B cell (primary cell): ENCODE measurements at regions not wholly inside any gene's neighbourhood (a gene's known extent, or its start where the extent isn't known, plus 50 kb on each side); places are given as distances from the start of the nearest gene placed in this dataset.
A peak's percentile ranks its signal among the peaks of the same experiment; 100 is the strongest.

Source experiments
- ATAC-seq: fragments of 200-7000 bp; cut with Tn5 transposase; one replicate; pipeline ENCODE4 v1.10.0; 2021; ENCODE audit warnings: low read depth, mild to moderate bottlenecking, moderate number of reproducible peaks, moderate library complexity
- CTCF ChIA-PET: fragments of 350-600 bp; sonication (Branson Sonifier 250); formaldehyde crosslinking; loops from one replicate; lab custom pipeline; 2021; ENCODE audit warnings: antibody characterized with exemption, inconsistent platforms; lab: Charles Lee
- POLR2A ChIA-PET: fragments of 350-600 bp; sonication (Branson Sonifier 250); formaldehyde crosslinking; loops from one replicate; lab custom pipeline; 2021; ENCODE audit warnings: antibody characterized with exemption; lab: Charles Lee
- DNase-seq: peaks from one replicate; pipeline ENCODE4 v3.0.0; 2013
- H2AFZ ChIP-seq: 2 replicates; pipeline ENCODE4 v1.6.1; 2012; ENCODE audit warnings: mild to moderate bottlenecking, low read depth, low read length; ENCODE audit not compliant: insufficient read depth, poor library complexity, severe bottlenecking
- H3K27ac ChIP-seq, 2 donors: 1 replicate in 1 of 2; 2 replicates in 1 of 2; pipeline ENCODE4 v1.5.1; 2012 to 2013; ENCODE audit warnings: low read length in 2 of 2, mild to moderate bottlenecking in 2 of 2, moderate library complexity in 1 of 2
- H3K27me3 ChIP-seq, 4 experiments: fragments of 200-600 bp in 1 of 4; sonication (generic) in 1 of 4; replicated peaks in 1 of 4; 1 replicate in 2 of 4; 2 replicates in 2 of 4; pipeline versions ENCODE4 v1.6.1 to v1.7.0; 2013 to 2016; ENCODE audit warnings: low read length in 3 of 4, mild to moderate bottlenecking in 2 of 4, mixed read lengths in 1 of 4, moderate library complexity in 1 of 4; ENCODE audit not compliant: insufficient read depth in 4 of 4, control insufficient read depth in 3 of 4; ENCODE audit errors: control extremely low read depth in 1 of 4
- H3K36me3 ChIP-seq, 2 experiments: replicated peaks in 1 of 2; 1 replicate in 1 of 2; 2 replicates in 1 of 2; pipeline versions ENCODE4 v1.6.1 to v1.7.1; 2013; ENCODE audit warnings: low read length in 1 of 2; ENCODE audit not compliant: insufficient read depth in 2 of 2, control insufficient read depth in 1 of 2; ENCODE audit errors: control extremely low read depth in 1 of 2, extremely low read depth in 1 of 2
- H3K4me1 ChIP-seq, 2 donors: fragments of 200-600 bp in 1 of 2; sonication (generic) in 1 of 2; 1 replicate in 1 of 2; 2 replicates in 1 of 2; pipeline versions ENCODE4 v1.5.1 to v1.6.1; 2013 to 2017; ENCODE audit warnings: low read length in 2 of 2; ENCODE audit not compliant: control insufficient read depth in 2 of 2, insufficient read depth in 2 of 2
- H3K4me2 ChIP-seq: replicated peaks from 2 replicates; pipeline ENCODE3; 2012; ENCODE audit warnings: mild to moderate bottlenecking, low read depth, low read length; ENCODE audit not compliant: poor library complexity, severe bottlenecking
- H3K4me3 ChIP-seq, 5 experiments: fragments of 200-600 bp in 1 of 5; sonication (generic) in 1 of 5; 1 replicate in 3 of 5; 2 replicates in 2 of 5; pipeline versions ENCODE4 v1.5.1 to v1.7.0; 2011 to 2016; ENCODE audit warnings: low read length in 4 of 5, mild to moderate bottlenecking in 4 of 5, low read depth in 2 of 5, control low read depth in 1 of 5, moderate library complexity in 1 of 5; ENCODE audit not compliant: insufficient read depth in 1 of 5; ENCODE audit errors: control extremely low read depth in 1 of 5, extremely low read depth in 1 of 5
- H3K79me2 ChIP-seq: fragments of 200-600 bp; sonication (generic); one replicate; pipeline ENCODE4 v1.6.0; 2016; ENCODE audit warnings: low read length; ENCODE audit not compliant: control insufficient read depth, insufficient read depth
- H3K9ac ChIP-seq: fragments of 200-600 bp; sonication (generic); 2 replicates; pipeline ENCODE4 v1.6.1; 2017; ENCODE audit warnings: mild to moderate bottlenecking, low read length, moderate library complexity
- H3K9me3 ChIP-seq, 3 donors: one replicate each; pipeline versions ENCODE4 v1.6.1 to v1.7.1; 2013; ENCODE audit warnings: low read length in 2 of 3; ENCODE audit not compliant: control insufficient read depth in 2 of 3, insufficient read depth in 1 of 3; ENCODE audit errors: control extremely low read depth in 1 of 3
- H4K20me1 ChIP-seq: 2 replicates; pipeline ENCODE4 v1.6.0; 2012; ENCODE audit warnings: mild to moderate bottlenecking, low read length; ENCODE audit not compliant: insufficient read depth, control insufficient read depth, poor library complexity, severe bottlenecking
- H3K27ac Mint-ChIP-seq: one replicate; pipeline ENCODE4 v1.8.0; 2021; ENCODE audit warnings: mixed read lengths
- H3K27me3 Mint-ChIP-seq: one replicate; pipeline ENCODE4 v1.8.0; 2021; ENCODE audit warnings: mixed read lengths
- H3K4me1 Mint-ChIP-seq: one replicate; pipeline ENCODE4 v1.8.0; 2021; ENCODE audit warnings: mixed read lengths
- H3K4me3 Mint-ChIP-seq: one replicate; pipeline ENCODE4 v1.8.0; 2021; ENCODE audit warnings: mixed read lengths
- H3K9me3 Mint-ChIP-seq: one replicate; pipeline ENCODE4 v1.8.0; 2022; ENCODE audit warnings: mixed read lengths; ENCODE audit not compliant: insufficient read depth
- CTCF ChIP-seq: fragments of 200-600 bp; IDR thresholded peaks from one replicate; pipeline ENCODE4 v1.8.0; 2022; ENCODE audit warnings: antibody characterized with exemption, mild to moderate bottlenecking
- EZH2 ChIP-seq: IDR thresholded peaks from 2 replicates; pipeline ENCODE4 v1.6.1; 2012; ENCODE audit warnings: borderline replicate concordance, low read depth, mild to moderate bottlenecking, moderate library complexity, low read length; ENCODE audit not compliant: insufficient read depth, poor library complexity, severe bottlenecking
- WGBS: methylation state at CpG from one replicate; pipeline ENCODE4 v1.1.5; 2013; ENCODE audit warnings: missing lambda C conversion rate; ENCODE audit not compliant: insufficient coverage; 5-methylcytosine and 5-hydroxymethylcytosine counted together
- intact Hi-C: fragments of 100-400 bp; cut with micrococcal nuclease; formaldehyde crosslinking; loops from one replicate; pipeline ENCODE4 v1.10.0; 2022

GRCh38 chr15:88375234-88375927 is 91.8 kb downstream of the MRPL46 start:
- Histone ChIP-seq H4K20me1 (no peaks in the 10 kb centered on the region), H3K27ac (no peak overlapping the region), H3K36me3 (no peaks in the 10 kb centered on the region), H3K9ac (no peak overlapping the region), H3K79me2 (no peaks in the 10 kb centered on the region), H3K4me1 (no peaks in the 10 kb centered on the region), H3K4me2 (no peak overlapping the region), H3K9me3 (peaks cover 0 to 8% (median 0%) of the 10 kb centered on the region in 3 donors), H3K4me3 (no peak overlapping the region), H2AFZ (no peak overlapping the region), H3K27me3 (peaks cover 0 to 11% (median 0%) of the 10 kb centered on the region in 4 experiments)
- WGBS: 43% methylated on average over 6 of the region's 9 CpGs
- Mint-ChIP-seq H3K27me3 (peaks cover 32% of the 10 kb centered on the region), H3K4me1 (no peaks in the 10 kb centered on the region), H3K9me3 (peaks cover 3% of the 10 kb centered on the region), H3K4me3 (no peak overlapping the region), H3K27ac (no peak overlapping the region)
- CTCF ChIA-PET: no interaction called here
- DNase-seq: no peak
- TF ChIP-seq CTCF: no peak
- no peak for TF ChIP-seq EZH2
- intact Hi-C loops: no loop called here
- POLR2A ChIA-PET: no interaction called here
- no peak for ATAC-seq

- TF ChIP-seq EZH2: no peak
- no peak for TF ChIP-seq CTCF
- no peak overlapping the region for H3K4me3 ChIP-seq
- POLR2A ChIA-PET: no interaction called here
Observed at GRCh38 chr15:88365124-88365523, 102.1 kb downstream of the MRPL46 start.

More at GRCh38 chr15:88365124-88365523, 102.1 kb downstream of the MRPL46 start:
- Histone ChIP-seq H3K4me1 (no peaks in the 10 kb centered on the region), H3K27ac (no peak overlapping the region), H3K27me3 (no peaks in the 10 kb centered on the region), H3K79me2 (no peaks in the 10 kb centered on the region), H3K4me2 (no peak overlapping the region), H3K36me3 (no peaks in the 10 kb centered on the region), H3K9me3 (no peaks in the 10 kb centered on the region), H3K9ac (no peak overlapping the region), H4K20me1 (no peaks in the 10 kb centered on the region), H2AFZ (peak overlapping the region; percentile 1)
- ATAC-seq (no peak), DNase-seq (no peak)
- intact Hi-C loops: no loop called here
- CTCF ChIA-PET: interaction anchor here (0.7 kb wide), 1 partner anchor 184 kb away, joined by 3 read pairs; no protein-coding TSS in a partner anchor
- H3K4me3 Mint-ChIP-seq: no peak overlapping the region
- no peaks in the 10 kb centered on the region for H3K9me3 Mint-ChIP-seq
- H3K4me1 Mint-ChIP-seq: peaks cover 3% of the 10 kb centered on the region
- H3K27ac Mint-ChIP-seq: no peak overlapping the region
- H3K27me3 Mint-ChIP-seq: peaks cover 8% of the 10 kb centered on the region
- WGBS: 78% methylated on average over 10 of the region's 10 CpGs
